PC-3 (cell line): ENCODE measurements at regions not wholly inside any gene's neighbourhood (a gene's known extent, or its start where the extent isn't known, plus 50 kb on each side); places are given as distances from the start of the nearest gene placed in this dataset.

Experiments
- EZH2 ChIP-seq: fragments of 300-600 bp; sonication (generic); IDR thresholded peaks from one replicate; pipeline ENCODE4 v1.6.1; 2017; ENCODE audit warnings: antibody characterized with exemption, mild to moderate bottlenecking, low read length; ENCODE audit not compliant: unreplicated experiment
- EZH2phosphoT487 ChIP-seq: fragments of 300-600 bp; sonication (generic); IDR thresholded peaks from 2 replicates; pipeline ENCODE4 v1.6.1; 2018; ENCODE audit warnings: mild to moderate bottlenecking, antibody characterized with exemption, low read length, borderline replicate concordance
- TF ChIP-seq, protein P1 (sequence below): fragments of 300-600 bp; sonication (generic); conservative IDR thresholded peaks from 2 replicates; pipeline ENCODE4 v1.5.1; 2017; ENCODE audit warnings: antibody characterized with exemption, low read depth, mild to moderate bottlenecking, low read length

GRCh38 chr6:167764215-167764614, 62.5 kb upstream of the AFDN start:
- TF ChIP-seq, protein P1, sequence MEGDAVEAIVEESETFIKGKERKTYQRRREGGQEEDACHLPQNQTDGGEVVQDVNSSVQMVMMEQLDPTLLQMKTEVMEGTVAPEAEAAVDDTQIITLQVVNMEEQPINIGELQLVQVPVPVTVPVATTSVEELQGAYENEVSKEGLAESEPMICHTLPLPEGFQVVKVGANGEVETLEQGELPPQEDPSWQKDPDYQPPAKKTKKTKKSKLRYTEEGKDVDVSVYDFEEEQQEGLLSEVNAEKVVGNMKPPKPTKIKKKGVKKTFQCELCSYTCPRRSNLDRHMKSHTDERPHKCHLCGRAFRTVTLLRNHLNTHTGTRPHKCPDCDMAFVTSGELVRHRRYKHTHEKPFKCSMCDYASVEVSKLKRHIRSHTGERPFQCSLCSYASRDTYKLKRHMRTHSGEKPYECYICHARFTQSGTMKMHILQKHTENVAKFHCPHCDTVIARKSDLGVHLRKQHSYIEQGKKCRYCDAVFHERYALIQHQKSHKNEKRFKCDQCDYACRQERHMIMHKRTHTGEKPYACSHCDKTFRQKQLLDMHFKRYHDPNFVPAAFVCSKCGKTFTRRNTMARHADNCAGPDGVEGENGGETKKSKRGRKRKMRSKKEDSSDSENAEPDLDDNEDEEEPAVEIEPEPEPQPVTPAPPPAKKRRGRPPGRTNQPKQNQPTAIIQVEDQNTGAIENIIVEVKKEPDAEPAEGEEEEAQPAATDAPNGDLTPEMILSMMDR, result no peak
- no peak for TF ChIP-seq EZH2
- no peak for TF ChIP-seq EZH2phosphoT487
